ENCODE measurements at regions not wholly inside any gene's neighbourhood (a gene's known extent, or its start where the extent isn't known, plus 50 kb on each side); places are given as distances from the start of the nearest gene placed in this dataset.

DNA sequence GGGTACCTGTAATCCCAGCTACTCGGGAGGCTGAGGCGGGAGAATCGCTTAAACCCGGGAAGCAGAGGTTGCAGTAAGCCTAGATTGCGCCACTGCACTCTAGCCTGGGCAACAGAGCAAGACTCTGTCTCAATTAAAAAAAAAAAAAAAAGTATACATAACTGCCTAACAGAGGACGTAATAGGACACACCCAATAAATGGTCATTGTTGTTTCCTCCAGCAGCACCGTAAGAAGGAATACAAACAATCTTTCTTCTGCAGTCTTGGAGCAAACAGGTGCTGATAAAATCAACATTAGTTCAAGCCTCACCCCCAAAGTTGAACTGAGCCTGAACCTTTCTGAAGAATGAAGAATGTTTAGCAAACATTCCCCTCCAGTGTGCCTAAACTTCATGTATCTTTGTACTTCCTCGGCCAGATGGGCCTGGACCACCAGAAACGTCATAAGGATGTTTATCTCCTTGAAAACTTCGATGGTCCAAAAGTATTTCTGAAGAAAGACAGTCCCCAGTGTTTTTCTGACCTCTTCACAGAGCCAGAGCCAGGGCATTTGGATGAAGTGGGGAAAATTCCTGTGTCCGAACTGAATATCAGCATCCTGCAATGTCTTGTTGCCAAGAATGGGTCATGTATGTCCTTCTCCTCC, 136.8 kb upstream of the F3 start:
- H3K27ac ChIP-seq (replicated peaks; ENCODE audit: low read length): no peak overlapping the region
- no peak overlapping the region for H2AK5ac ChIP-seq (ENCODE audit: low read depth, low read length)
- H2BK120ac ChIP-seq (ENCODE audit: low read depth, low read length): no peak overlapping the region
- H3K4me2 ChIP-seq (ENCODE audit: insufficient read depth, low read length, poor library complexity, severe bottlenecking): no peak overlapping the region
- H4K91ac ChIP-seq (ENCODE audit: low read depth, low read length, poor library complexity): no peak overlapping the region
- no peak overlapping the region for H4K8ac ChIP-seq (ENCODE audit: low read depth, low read length)
- no peak overlapping the region for H3K14ac ChIP-seq (ENCODE audit: low read length)
- H3K4ac ChIP-seq (ENCODE audit: low read length): no peak overlapping the region
- H3K18ac ChIP-seq (ENCODE audit: low read length): no peak overlapping the region
- no peak overlapping the region for H3K9ac ChIP-seq (ENCODE audit: low read depth, low read length, poor library complexity)
- H3K23ac ChIP-seq (ENCODE audit: low read depth, low read length, poor library complexity): no peak overlapping the region
- peaks cover 2 to 5% of the 10 kb centered on the region in 2 donors for H3K4me1 ChIP-seq (ENCODE audit: control insufficient read depth in 2 of 2, insufficient read depth in 1 of 2, low read depth in 1 of 2, low read length in 2 of 2)
- H2AFZ ChIP-seq (ENCODE audit: low read length): no peak overlapping the region
- no peak overlapping the region for H2BK12ac ChIP-seq (ENCODE audit: low read length)
- H2BK5ac ChIP-seq (ENCODE audit: low read length): no peak overlapping the region
- no peak overlapping the region for H2BK15ac ChIP-seq (ENCODE audit: low read length)
- no peaks in the 10 kb centered on the region for H3K27me3 ChIP-seq (ENCODE audit: control insufficient read depth in 3 of 3, insufficient read depth in 3 of 3, low read depth in 1 of 3, low read length in 3 of 3)
- no peak overlapping the region for H3K4me3 ChIP-seq (ENCODE audit: low read length in 2 of 2)
- H3K36me3 ChIP-seq (replicated peaks in 1 of 2; ENCODE audit: control insufficient read depth in 2 of 2, insufficient read depth in 2 of 2, low read length in 2 of 2): no peaks in the 10 kb centered on the region
- H3K79me1 ChIP-seq (ENCODE audit: low read depth, low read length): no peaks in the 10 kb centered on the region
- DNase-seq (ENCODE audit: low spot score): no peak
- peaks cover 0 to 4% of the 10 kb centered on the region in 2 donors for H3K9me3 ChIP-seq (replicated peaks in 1 of 2; ENCODE audit: control insufficient read depth in 2 of 2, insufficient read depth in 1 of 2, low read depth in 1 of 2, low read length in 2 of 2)
- no CpG with 5 or more reads among the region's 11 CpGs for whole genome bisulfite sequencing, 2 donors (ENCODE audit: extremely low coverage in 2 of 2, insufficient read length in 2 of 2, insufficient replicate concordance in 1 of 2)

DNA sequence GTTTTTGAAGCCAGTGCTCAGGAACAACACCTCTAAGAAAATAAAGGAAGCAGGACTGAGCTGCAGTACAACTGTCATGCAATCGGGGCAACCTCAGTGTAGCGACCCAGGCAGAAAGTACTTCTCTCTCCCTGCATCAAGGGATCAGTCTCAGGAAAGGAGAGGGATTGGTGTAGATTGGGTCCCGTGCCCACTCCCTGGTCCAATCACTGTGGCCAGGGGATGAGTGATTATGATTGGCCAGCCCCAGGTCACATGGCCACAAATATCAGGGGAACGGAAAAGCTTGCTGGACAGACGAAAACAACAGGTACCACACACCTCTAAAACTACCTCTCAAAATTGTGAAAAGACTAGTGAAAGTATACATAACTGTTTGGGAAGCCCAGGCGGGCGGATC, 136.2 kb upstream of the F3 start:
- no peak for DNase-seq (ENCODE audit: low spot score)
- H3K79me1 ChIP-seq (ENCODE audit: low read depth, low read length): no peaks in the 10 kb centered on the region
- H2BK5ac ChIP-seq (ENCODE audit: low read length): no peak overlapping the region
- H3K4me2 ChIP-seq (ENCODE audit: insufficient read depth, low read length, poor library complexity, severe bottlenecking): no peak overlapping the region
- H3K27me3 ChIP-seq (ENCODE audit: control insufficient read depth in 3 of 3, insufficient read depth in 3 of 3, low read depth in 1 of 3, low read length in 3 of 3): no peaks in the 10 kb centered on the region
- no CpG with 5 or more reads among the region's 7 CpGs for WGBS, 2 donors (ENCODE audit: extremely low coverage in 2 of 2, insufficient read length in 2 of 2, insufficient replicate concordance in 1 of 2)
- no peak overlapping the region for H4K8ac ChIP-seq (ENCODE audit: low read depth, low read length)
- H4K91ac ChIP-seq (ENCODE audit: low read depth, low read length, poor library complexity): no peak overlapping the region
- no peak overlapping the region for H3K4me3 ChIP-seq (ENCODE audit: low read length in 2 of 2)
- no peak overlapping the region for H3K18ac ChIP-seq (ENCODE audit: low read length)
- no peak overlapping the region for H3K23ac ChIP-seq (ENCODE audit: low read depth, low read length, poor library complexity)
- peaks cover 2 to 5% of the 10 kb centered on the region in 2 donors for H3K4me1 ChIP-seq (ENCODE audit: control insufficient read depth in 2 of 2, insufficient read depth in 1 of 2, low read depth in 1 of 2, low read length in 2 of 2)
- H3K9me3 ChIP-seq (replicated peaks in 1 of 2; ENCODE audit: control insufficient read depth in 2 of 2, insufficient read depth in 1 of 2, low read depth in 1 of 2, low read length in 2 of 2): peaks cover 0 to 4% of the 10 kb centered on the region in 2 donors
- H2BK120ac ChIP-seq (ENCODE audit: low read depth, low read length): no peak overlapping the region
- H3K9ac ChIP-seq (ENCODE audit: low read depth, low read length, poor library complexity): no peak overlapping the region
- no peak overlapping the region for H2BK15ac ChIP-seq (ENCODE audit: low read length)
- no peak overlapping the region for H3K4ac ChIP-seq (ENCODE audit: low read length)
- no peak overlapping the region for H2BK12ac ChIP-seq (ENCODE audit: low read length)
- no peak overlapping the region for H2AFZ ChIP-seq (ENCODE audit: low read length)
- H3K36me3 ChIP-seq (replicated peaks in 1 of 2; ENCODE audit: control insufficient read depth in 2 of 2, insufficient read depth in 2 of 2, low read length in 2 of 2): no peaks in the 10 kb centered on the region
- H2AK5ac ChIP-seq (ENCODE audit: low read depth, low read length): no peak overlapping the region
- H3K27ac ChIP-seq (replicated peaks; ENCODE audit: low read length): no peak overlapping the region
- H3K14ac ChIP-seq (ENCODE audit: low read length): no peak overlapping the region

DNA sequence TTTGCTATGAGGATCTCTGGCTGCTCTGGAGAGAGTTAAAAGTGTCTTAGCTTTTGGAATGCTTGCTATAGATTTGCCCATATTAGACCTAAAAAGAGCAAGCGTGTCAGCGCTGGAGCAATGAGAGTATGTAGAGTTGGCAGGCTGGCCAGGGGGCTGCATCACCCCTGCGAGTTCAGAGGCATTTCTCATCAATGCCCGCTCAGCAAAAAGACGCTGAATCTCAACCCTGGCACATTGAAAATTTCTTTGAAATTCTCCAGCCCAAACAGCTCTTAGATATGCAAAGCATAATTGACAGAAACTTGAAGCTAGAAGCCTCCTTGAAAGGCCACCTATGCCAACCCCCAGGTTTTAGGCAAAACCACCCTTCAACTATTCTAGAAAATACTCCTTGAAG, 135.5 kb upstream of the F3 start:
- peaks cover 2 to 5% of the 10 kb centered on the region in 2 donors for H3K4me1 ChIP-seq (ENCODE audit: control insufficient read depth in 2 of 2, insufficient read depth in 1 of 2, low read depth in 1 of 2, low read length in 2 of 2)
- H2BK5ac ChIP-seq (ENCODE audit: low read length): no peak overlapping the region
- no peak overlapping the region for H2AFZ ChIP-seq (ENCODE audit: low read length)
- H3K27ac ChIP-seq (replicated peaks; ENCODE audit: low read length): no peak overlapping the region
- WGBS, 2 donors (ENCODE audit: extremely low coverage in 2 of 2, insufficient read length in 2 of 2, insufficient replicate concordance in 1 of 2): no CpG with 5 or more reads among the region's 5 CpGs
- no peak overlapping the region for H3K18ac ChIP-seq (ENCODE audit: low read length)
- no peaks in the 10 kb centered on the region for H3K79me1 ChIP-seq (ENCODE audit: low read depth, low read length)
- no peak overlapping the region for H2BK15ac ChIP-seq (ENCODE audit: low read length)
- H3K27me3 ChIP-seq (ENCODE audit: control insufficient read depth in 3 of 3, insufficient read depth in 3 of 3, low read depth in 1 of 3, low read length in 3 of 3): no peaks in the 10 kb centered on the region
- no peak overlapping the region for H3K4me2 ChIP-seq (ENCODE audit: insufficient read depth, low read length, poor library complexity, severe bottlenecking)
- no peak overlapping the region for H2AK5ac ChIP-seq (ENCODE audit: low read depth, low read length)
- H4K91ac ChIP-seq (ENCODE audit: low read depth, low read length, poor library complexity): no peak overlapping the region
- no peak overlapping the region for H3K23ac ChIP-seq (ENCODE audit: low read depth, low read length, poor library complexity)
- peaks cover 0 to 4% of the 10 kb centered on the region in 2 donors for H3K9me3 ChIP-seq (replicated peaks in 1 of 2; ENCODE audit: control insufficient read depth in 2 of 2, insufficient read depth in 1 of 2, low read depth in 1 of 2, low read length in 2 of 2)
- no peak overlapping the region for H4K8ac ChIP-seq (ENCODE audit: low read depth, low read length)
- H3K36me3 ChIP-seq (replicated peaks in 1 of 2; ENCODE audit: control insufficient read depth in 2 of 2, insufficient read depth in 2 of 2, low read length in 2 of 2): no peaks in the 10 kb centered on the region
- H2BK12ac ChIP-seq (ENCODE audit: low read length): no peak overlapping the region
- DNase-seq (ENCODE audit: low spot score): no peak
- no peak overlapping the region for H3K4ac ChIP-seq (ENCODE audit: low read length)
- H3K9ac ChIP-seq (ENCODE audit: low read depth, low read length, poor library complexity): no peak overlapping the region
- no peak overlapping the region for H3K14ac ChIP-seq (ENCODE audit: low read length)
- no peak overlapping the region for H2BK120ac ChIP-seq (ENCODE audit: low read depth, low read length)
- no peak overlapping the region for H3K4me3 ChIP-seq (ENCODE audit: low read length in 2 of 2)

DNA sequence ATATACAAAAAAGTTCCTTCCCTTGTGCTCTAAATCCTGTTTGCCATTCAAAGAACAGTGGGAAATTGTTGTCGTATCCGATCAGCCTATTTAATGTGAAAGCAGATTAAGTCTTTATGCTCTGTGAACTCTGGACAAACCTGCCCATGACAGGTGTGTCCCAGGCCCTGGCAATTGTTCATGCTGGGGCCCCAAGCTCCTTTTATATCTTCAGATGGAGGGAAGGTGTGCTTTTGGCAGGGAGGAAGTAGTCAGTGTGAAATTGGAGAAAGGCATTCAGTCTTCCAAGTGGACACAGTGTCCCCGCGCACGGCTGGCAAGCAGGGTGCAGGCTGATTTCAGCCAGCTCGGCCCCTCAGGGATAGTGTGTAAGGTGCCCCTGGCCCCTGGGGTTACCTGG, 135.1 kb upstream of the F3 start:
- WGBS, 2 donors (ENCODE audit: extremely low coverage in 2 of 2, insufficient read length in 2 of 2, insufficient replicate concordance in 1 of 2): no CpG with 5 or more reads among the region's 6 CpGs
- no peak for DNase-seq (ENCODE audit: low spot score)

More for the DNA sequence above, 135.1 kb upstream of the F3 start:
- Histone ChIP-seq H3K14ac (ENCODE audit: low read length) (no peak overlapping the region), H2AFZ (ENCODE audit: low read length) (no peak overlapping the region), H4K91ac (ENCODE audit: low read depth, low read length, poor library complexity) (no peak overlapping the region), H2BK15ac (ENCODE audit: low read length) (no peak overlapping the region), H4K8ac (ENCODE audit: low read depth, low read length) (no peak overlapping the region), H3K79me1 (ENCODE audit: low read depth, low read length) (no peaks in the 10 kb centered on the region), H3K27me3 (ENCODE audit: control insufficient read depth in 3 of 3, insufficient read depth in 3 of 3, low read depth in 1 of 3, low read length in 3 of 3) (no peaks in the 10 kb centered on the region), H3K4me1 (ENCODE audit: control insufficient read depth in 2 of 2, insufficient read depth in 1 of 2, low read depth in 1 of 2, low read length in 2 of 2) (peaks cover 2 to 5% of the 10 kb centered on the region in 2 donors), H3K23ac (ENCODE audit: low read depth, low read length, poor library complexity) (no peak overlapping the region), H2BK12ac (ENCODE audit: low read length) (no peak overlapping the region), H2BK120ac (ENCODE audit: low read depth, low read length) (no peak overlapping the region), H3K18ac (ENCODE audit: low read length) (no peak overlapping the region), H3K4ac (ENCODE audit: low read length) (no peak overlapping the region), H3K27ac (replicated peaks; ENCODE audit: low read length) (no peak overlapping the region), H3K4me3 (ENCODE audit: low read length in 2 of 2) (no peak overlapping the region), H2BK5ac (ENCODE audit: low read length) (no peak overlapping the region), H3K9me3 (replicated peaks in 1 of 2; ENCODE audit: control insufficient read depth in 2 of 2, insufficient read depth in 1 of 2, low read depth in 1 of 2, low read length in 2 of 2) (peaks cover 0 to 4% of the 10 kb centered on the region in 2 donors), H2AK5ac (ENCODE audit: low read depth, low read length) (no peak overlapping the region), H3K9ac (ENCODE audit: low read depth, low read length, poor library complexity) (no peak overlapping the region), H3K4me2 (ENCODE audit: insufficient read depth, low read length, poor library complexity, severe bottlenecking) (no peak overlapping the region), H3K36me3 (replicated peaks in 1 of 2; ENCODE audit: control insufficient read depth in 2 of 2, insufficient read depth in 2 of 2, low read length in 2 of 2) (no peaks in the 10 kb centered on the region)

All from neuronal stem cell (in vitro differentiated cells).